Left colon (tissue), 2 donors: ENCODE measurements at regions not wholly inside any gene's neighbourhood (a gene's known extent, or its start where the extent isn't known, plus 50 kb on each side); places are given as distances from the start of the nearest gene placed in this dataset.

Experiments used
- ATAC-seq: fragments of 200-7000 bp; cut with Tn5 transposase; one replicate; pipeline ENCODE4 v1.9.1; 2020; ENCODE audit warnings: mild to moderate bottlenecking, moderate library complexity
- DNase-seq, 2 donors: peaks; one replicate each; pipeline ENCODE4 v3.0.0-alpha.2; 2020
- intact Hi-C, 2 donors: fragments of 100-400 bp; cut with DNase I in 1 of 2; cut with micrococcal nuclease in 1 of 2; formaldehyde crosslinking; loops; one replicate each; pipeline versions ENCODE4 v1.11.2 to v1.14.0; 2022; cut with DNase I, micrococcal nuclease
- donor health status: DM: no; HTN: no; CAD: no.
- donor health status: DM: yes; HTN: yes; CAD: no.

- intact Hi-C loops = no loop called here
Measured at GRCh38 chr10:121405953-121406352, 192.3 kb downstream of the FGFR2 start.

GRCh38 chr10:121406823-121407545 is 191.3 kb downstream of the FGFR2 start:
- DNase-seq (no peak), ATAC-seq (peak; percentile 43)
- intact Hi-C loops = no loop called here

More at GRCh38 chr10:121405953-121406352, 192.3 kb downstream of the FGFR2 start:
- ATAC-seq (no peak), DNase-seq (no peak)

GRCh38 chr10:121409466-121410104 is 188.7 kb downstream of the FGFR2 start:
- no peak for ATAC-seq
- no peak for DNase-seq
- intact Hi-C loops = no loop called here

GRCh38 chr10:121411004-121411403 is 187.2 kb downstream of the FGFR2 start:
- intact Hi-C loops = no loop called here
- ATAC-seq (peak; percentile 47), DNase-seq (no peak)

- DNase-seq (no peak), ATAC-seq (peak; percentile 27)
- intact Hi-C loops = no loop called here
Measured at GRCh38 chr10:121413951-121414350, 184.3 kb downstream of the FGFR2 start.

DNA sequence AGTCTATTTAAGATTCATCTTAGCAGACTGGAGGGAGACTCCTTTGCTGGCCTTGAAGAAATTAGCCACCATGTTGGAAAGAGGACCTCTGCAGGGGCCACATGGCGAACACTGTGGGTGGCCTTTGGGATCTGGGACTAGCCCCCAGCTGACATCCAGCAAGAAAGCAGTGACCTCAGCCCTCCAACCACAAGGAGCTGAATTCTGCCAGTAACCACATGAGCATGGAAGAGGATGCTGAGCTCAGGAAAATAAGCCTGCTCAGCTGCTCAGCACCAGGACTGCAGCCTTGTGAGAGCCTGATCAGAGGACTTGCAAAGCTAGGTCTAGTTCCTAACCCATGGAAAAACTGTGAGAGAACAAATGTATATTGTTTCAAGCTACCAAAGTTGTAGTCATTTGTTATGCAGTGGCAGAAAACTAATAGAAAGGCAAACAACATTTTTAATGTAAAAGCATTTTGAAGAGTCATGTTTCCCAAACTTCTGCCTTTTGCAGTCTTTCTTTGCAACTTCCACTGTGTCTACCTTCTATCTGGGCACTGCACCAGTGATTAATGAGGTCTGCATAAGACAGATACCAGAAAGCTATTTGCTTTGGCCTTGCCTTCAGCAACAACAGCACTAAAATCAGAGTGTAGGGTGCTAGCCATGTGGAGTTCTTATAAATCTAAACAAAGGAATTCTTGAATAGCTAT is 183.7 kb downstream of the FGFR2 start:
- ATAC-seq (no peak), DNase-seq (no peak)
- intact Hi-C loops = no loop called here

DNA sequence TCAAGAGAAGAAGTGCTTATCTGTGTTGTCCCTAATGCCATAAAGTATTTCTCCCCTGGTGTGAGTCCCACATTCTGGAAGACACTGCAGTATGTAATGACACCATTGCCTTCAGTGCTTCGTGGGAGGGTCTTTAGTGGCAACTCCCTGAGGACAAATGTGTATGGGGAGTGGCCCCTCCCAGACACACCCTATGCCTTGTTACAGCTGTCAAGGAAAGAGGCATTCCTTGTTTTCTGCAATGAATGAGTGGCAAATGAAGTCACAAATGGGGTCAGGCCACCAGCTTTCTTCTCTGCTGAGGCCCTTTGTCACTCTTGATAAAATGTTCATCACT is 183.2 kb downstream of the FGFR2 start:
- intact Hi-C loops = no loop called here
- peak; percentile 55 for ATAC-seq
- DNase-seq = no peak

GRCh38 chr10:121416071-121416470 is 182.2 kb downstream of the FGFR2 start:
- no peak for ATAC-seq
- intact Hi-C loops = no loop called here
- DNase-seq = no peak

- intact Hi-C loops = no loop called here
- ATAC-seq = no peak
- DNase-seq = no peak
Measured at GRCh38 chr10:121417298-121417697, 180.9 kb downstream of the FGFR2 start.

DNA sequence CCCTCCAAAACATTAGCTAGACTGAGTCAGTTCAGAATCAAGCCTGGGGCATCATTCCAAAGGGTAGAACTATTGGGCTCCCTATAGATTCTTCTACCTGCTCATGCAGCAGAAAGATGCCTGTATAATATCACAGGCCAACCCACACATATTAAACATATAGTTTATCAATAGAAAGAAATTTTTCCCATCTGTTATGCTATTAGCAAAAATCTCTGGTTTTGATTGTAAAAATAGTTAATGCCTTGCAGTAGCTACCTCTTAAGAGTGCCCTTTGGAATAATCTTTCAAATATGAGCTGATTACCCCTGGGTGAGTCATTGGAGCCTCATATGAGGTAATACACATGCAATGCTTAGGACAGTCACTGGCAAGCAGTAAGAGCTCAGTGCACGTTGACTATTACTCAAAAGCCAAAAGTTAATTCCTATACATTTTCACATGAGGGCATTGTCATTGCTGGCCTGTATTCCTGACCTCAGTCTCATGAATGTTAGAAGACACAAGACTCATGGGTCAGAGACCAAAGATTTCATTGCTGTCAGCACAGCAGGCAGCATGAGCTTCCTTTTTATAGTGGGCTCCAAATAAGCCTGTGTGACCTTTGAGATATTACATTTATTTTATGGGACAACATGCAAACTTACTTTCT is 180.0 kb downstream of the FGFR2 start:
- intact Hi-C loops = no loop called here
- no peak for DNase-seq
- ATAC-seq = peak; percentile 82

- ATAC-seq = no peak
- no peak for DNase-seq
- intact Hi-C loops = no loop called here
Measured at GRCh38 chr10:121420006-121420405, 178.2 kb downstream of the FGFR2 start.

GRCh38 chr10:121422096-121422495 is 176.1 kb downstream of the FGFR2 start:
- ATAC-seq = no peak
- intact Hi-C loops = no loop called here
- DNase-seq = no peak

DNA sequence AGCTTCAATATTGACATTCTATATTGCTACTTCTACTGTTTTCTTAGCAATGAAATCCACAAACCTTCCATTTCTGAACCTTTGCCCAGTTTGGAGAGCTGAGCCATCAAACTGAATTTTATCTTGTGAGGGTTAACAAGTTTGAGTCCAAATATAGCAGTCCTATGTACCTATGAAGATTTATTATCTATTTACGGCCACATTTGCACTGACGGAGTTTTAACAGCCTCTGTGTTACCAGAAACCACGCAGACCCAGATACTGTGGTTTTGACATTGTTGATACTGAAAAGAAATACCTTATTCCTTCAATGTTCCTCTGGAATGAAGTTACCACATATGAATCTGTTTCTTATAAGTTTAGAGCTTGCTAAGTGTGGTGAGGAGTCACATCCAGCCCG is 172.6 kb downstream of the FGFR2 start:
- DNase-seq = no peak

GRCh38 chr10:121426307-121426706 is 171.9 kb downstream of the FGFR2 start:
- DNase-seq (no peak), ATAC-seq (peak; percentile 78)
- intact Hi-C loops = no loop called here

More for the DNA sequence above, 172.6 kb downstream of the FGFR2 start:
- ATAC-seq = peak; percentile 80
- intact Hi-C loops = no loop called here
